Endothelial cell of umbilical vein (primary cell): ENCODE measurements at regions not wholly inside any gene's neighbourhood (a gene's known extent, or its start where the extent isn't known, plus 50 kb on each side); places are given as distances from the start of the nearest gene placed in this dataset.

Experiments
- BruUV-seq: library from RNA; stranded (reverse); fragments of 400-500 nt; replicated peaks from 2 replicates; lab custom pipeline; 2021; lab: Mats Ljungman, UMichigan
- CTCF ChIA-PET: fragments of 300-600, 350-600 bp; sonication (Branson Sonifier 250); formaldehyde crosslinking; loops from one replicate; lab custom pipeline; 2021; ENCODE audit warnings: antibody characterized with exemption, inconsistent platforms; lab: Charles Lee
- POLR2A ChIA-PET: fragments of 300-600, 350-600 bp; sonication (Branson Sonifier 250); formaldehyde crosslinking; loops from one replicate; lab custom pipeline; 2021; ENCODE audit warnings: antibody characterized with exemption, inconsistent platforms; lab: Charles Lee
- DNase-seq: peaks from one replicate; pipeline ENCODE4 v3.0.0-alpha.2; 2011; ENCODE audit warnings: low read depth, low spot score
- FAIRE-seq: peaks from 2 replicates; lab custom pipeline; 2011; peaks lifted over from hg19 to GRCh38; lab: Jason Lieb, UNC
- H2AFZ ChIP-seq: 2 replicates; pipeline ENCODE4 v1.6.0; 2012; ENCODE audit warnings: low read depth, low read length, control low read depth, inconsistent platforms
- H3K27ac ChIP-seq: 2 replicates; pipeline ENCODE4 v1.5.1; 2011; ENCODE audit warnings: low read depth, mild to moderate bottlenecking, control low read depth, low read length, moderate library complexity; ENCODE audit not compliant: insufficient read depth
- H3K27me3 ChIP-seq, 2 experiments: 2 replicates each; pipeline versions ENCODE4 v1.6.0 to v1.6.1; 2011; ENCODE audit warnings: low read length in 2 of 2, mixed read lengths in 1 of 2; ENCODE audit not compliant: control insufficient read depth in 2 of 2, insufficient read depth in 2 of 2
- H3K36me3 ChIP-seq, 2 experiments: 2 replicates in 1 of 2; 3 replicates in 1 of 2; pipeline ENCODE4 v1.5.1; 2011; ENCODE audit warnings: low read length in 2 of 2, mild to moderate bottlenecking in 1 of 2, moderate library complexity in 1 of 2; ENCODE audit not compliant: control insufficient read depth in 2 of 2, insufficient read depth in 2 of 2; ENCODE audit errors: extremely low read depth in 1 of 2
- H3K4me1 ChIP-seq: 3 replicates; pipeline ENCODE4 v1.5.1; 2011; ENCODE audit warnings: mild to moderate bottlenecking, low read length; ENCODE audit not compliant: control insufficient read depth, insufficient read depth; ENCODE audit errors: extremely low read depth
- H3K4me2 ChIP-seq: 2 replicates; pipeline ENCODE4 v1.6.1; 2011; ENCODE audit warnings: low read length, control low read depth, mixed read lengths; ENCODE audit not compliant: insufficient read depth
- H3K4me3 ChIP-seq, 3 experiments: fragments of 200-600 bp in 1 of 3; sonication (generic), shearing (Covaris generic) in 1 of 3; replicated peaks in 1 of 3; 2 replicates each; pipeline ENCODE4 v1.5.1; 2011 to 2016; ENCODE audit warnings: control low read depth in 3 of 3, low read length in 3 of 3, mild to moderate bottlenecking in 2 of 3, inconsistent platforms in 1 of 3, low read depth in 1 of 3, moderate library complexity in 1 of 3; ENCODE audit not compliant: insufficient read depth in 1 of 3
- H3K79me2 ChIP-seq: 2 replicates; pipeline ENCODE4 v1.6.0; 2012; ENCODE audit warnings: low read length, inconsistent platforms; ENCODE audit not compliant: control insufficient read depth, insufficient read depth
- H3K9ac ChIP-seq: replicated peaks from 2 replicates; pipeline ENCODE3; 2011; ENCODE audit warnings: low read length, control low read depth; ENCODE audit not compliant: insufficient read depth; ENCODE audit errors: extremely low read depth
- H3K9me1 ChIP-seq: replicated peaks from 3 replicates; pipeline ENCODE4 v1.6.0; 2011; ENCODE audit warnings: mild to moderate bottlenecking, low read length; ENCODE audit not compliant: control insufficient read depth, insufficient read depth; ENCODE audit errors: extremely low read depth
- H3K9me3 ChIP-seq: replicated peaks from 2 replicates; pipeline ENCODE4 v1.5.1; 2012; ENCODE audit warnings: low read length, inconsistent platforms; ENCODE audit not compliant: control insufficient read depth, insufficient read depth
- H4K20me1 ChIP-seq: replicated peaks from 2 replicates; pipeline ENCODE3; 2011; ENCODE audit warnings: mild to moderate bottlenecking, low read length; ENCODE audit not compliant: control insufficient read depth, insufficient read depth; ENCODE audit errors: extremely low read depth
- CTCF ChIP-seq, 2 donors: IDR thresholded peaks; 1 replicate in 1 of 2; 2 replicates in 1 of 2; pipeline ENCODE4 v1.5.1; 2011; ENCODE audit warnings: low read length in 2 of 2, mild to moderate bottlenecking in 2 of 2, moderate library complexity in 2 of 2, control low read depth in 1 of 2, inconsistent platforms in 1 of 2, low read depth in 1 of 2; ENCODE audit not compliant: insufficient read depth in 1 of 2; ENCODE audit errors: extremely low read depth in 1 of 2
- EZH2 ChIP-seq: IDR thresholded peaks from 2 replicates; pipeline ENCODE4 v1.6.1; 2012; ENCODE audit warnings: borderline replicate concordance, low read depth, mild to moderate bottlenecking, moderate library complexity, low read length, inconsistent platforms; ENCODE audit not compliant: severe bottlenecking
- FOS ChIP-seq: IDR thresholded peaks from 2 replicates; pipeline ENCODE4 v1.6.1; 2011; ENCODE audit warnings: mild to moderate bottlenecking, low read length, moderate library complexity, borderline replicate concordance; ENCODE audit not compliant: insufficient read depth
- GATA2 ChIP-seq: IDR thresholded peaks from 2 replicates; pipeline ENCODE4 v1.7.0; 2011; ENCODE audit warnings: low read depth, mild to moderate bottlenecking, moderate library complexity, mixed read lengths, low read length; ENCODE audit not compliant: insufficient read length, insufficient read depth
- JUN ChIP-seq: IDR thresholded peaks from 2 replicates; pipeline ENCODE4 v1.6.1; 2011; ENCODE audit warnings: borderline replicate concordance, low read depth; ENCODE audit not compliant: insufficient read length, insufficient read depth
- MYC ChIP-seq: IDR thresholded peaks from one replicate; pipeline ENCODE4 v1.6.1; 2011; ENCODE audit warnings: mild to moderate bottlenecking, low read depth, low read length
- POLR2A ChIP-seq: IDR thresholded peaks from 2 replicates; pipeline ENCODE4 v1.6.1; 2012; ENCODE audit warnings: low read depth, mild to moderate bottlenecking, control low read depth, low read length
- POLR2AphosphoS5 ChIP-seq: IDR thresholded peaks from 2 replicates; pipeline ENCODE4 v1.6.1; 2012; ENCODE audit warnings: low read depth, mild to moderate bottlenecking, control low read depth, low read length, moderate library complexity; ENCODE audit not compliant: insufficient read depth
- dilution Hi-C: fragments of 300-500 bp; cut with MboI; formaldehyde crosslinking; loops from one replicate; pipeline ENCODE4 v1.15.0; 2019; ENCODE audit warnings: low sequenced_read_pairs; ENCODE audit not compliant: extremely low pct_ligation_motif_present
- intact Hi-C: fragments of 100-400 bp; cut with micrococcal nuclease; formaldehyde crosslinking; loops from one replicate; pipeline ENCODE4 v1.10.0; 2022
- TF ChIP-seq, protein P1 (sequence below): IDR thresholded peaks from 2 replicates; pipeline ENCODE4 v1.6.1; 2011; ENCODE audit not compliant: insufficient read depth, insufficient read length

GRCh38 chr13:59437544-59438301, 726.0 kb downstream of the DIAPH3 start:
- Histone ChIP-seq H4K20me1 (no peaks in the 10 kb centered on the region), H3K4me2 (no peak overlapping the region), H3K9me3 (no peaks in the 10 kb centered on the region), H3K27ac (no peak overlapping the region), H3K4me1 (peaks cover under 1% of the 10 kb centered on the region), H3K36me3 (no peaks in the 10 kb centered on the region), H2AFZ (no peak overlapping the region), H3K27me3 (no peaks in the 10 kb centered on the region), H3K79me2 (no peaks in the 10 kb centered on the region), H3K9ac (no peak overlapping the region), H3K9me1 (no peaks in the 10 kb centered on the region), H3K4me3 (no peak overlapping the region)
- FAIRE-seq = no peak
- no peak for DNase-seq
- no TSS peak for BruUV-seq
- dilution Hi-C loops (no loop called here), intact Hi-C loops (no loop called here)
- TF ChIP-seq POLR2AphosphoS5 (no peak), POLR2A (no peak)
- ChIA-PET CTCF (interaction anchor here (1.3 to 1.7 kb wide), 2 partner anchors 12 to 240 kb away, joined by 3 to 4 read pairs; no protein-coding TSS in a partner anchor), POLR2A (no interaction called here)

GRCh38 chr13:59439776-59440428, 723.8 kb downstream of the DIAPH3 start:
- BruUV-seq = no TSS peak

More at GRCh38 chr13:59439776-59440428, 723.8 kb downstream of the DIAPH3 start:
- H3K27ac ChIP-seq = no peak overlapping the region
- ChIA-PET POLR2A (no interaction called here), CTCF (interaction anchor here (0.9 to 1.6 kb wide), 3 partner anchors 19 to 48 kb away, joined by 3 to 4 read pairs (median 3); no protein-coding TSS in a partner anchor)
- TF ChIP-seq GATA2 (no peak), EZH2 (no peak), POLR2AphosphoS5 (no peak), JUN (no peak), FOS (no peak), MYC (no peak), CTCF (IDR thresholded peaks at IDR 0.05; ENCODE audit: extremely low read depth in 1 of 2, insufficient read depth in 1 of 2, low read depth in 1 of 2, low read length in 2 of 2) (no peak), POLR2A (no peak)
- TF ChIP-seq, protein P1, sequence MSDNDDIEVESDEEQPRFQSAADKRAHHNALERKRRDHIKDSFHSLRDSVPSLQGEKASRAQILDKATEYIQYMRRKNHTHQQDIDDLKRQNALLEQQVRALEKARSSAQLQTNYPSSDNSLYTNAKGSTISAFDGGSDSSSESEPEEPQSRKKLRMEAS = no peak
- no peaks in the 10 kb centered on the region for H3K27me3 ChIP-seq
- H3K9me3 ChIP-seq = no peaks in the 10 kb centered on the region
- dilution Hi-C loops = no loop called here
- H3K79me2 ChIP-seq = no peaks in the 10 kb centered on the region
- no peaks in the 10 kb centered on the region for H3K36me3 ChIP-seq
- no peak overlapping the region for H2AFZ ChIP-seq
- no peak overlapping the region for H3K4me3 ChIP-seq
- no peak overlapping the region for H3K9ac ChIP-seq
- H3K9me1 ChIP-seq = no peaks in the 10 kb centered on the region
- no peaks in the 10 kb centered on the region for H4K20me1 ChIP-seq
- no peak overlapping the region for H3K4me2 ChIP-seq
- intact Hi-C loops = no loop called here
- DNase-seq = no peak
- peaks cover 6% of the 10 kb centered on the region for H3K4me1 ChIP-seq
- no peak for FAIRE-seq
